Activated CD4-positive, alpha-beta T cell treated with anti-CD3 and anti-CD28 coated beads, Interleukin-2, amount 10 ng/mL, durations not matched to agents 24 days and 14 days (primary cell): ENCODE measurements at regions not wholly inside any gene's neighbourhood (a gene's known extent, or its start where the extent isn't known, plus 50 kb on each side); places are given as distances from the start of the nearest gene placed in this dataset.

ENCODE experiments used
- DNase-seq: peaks from one replicate; pipeline ENCODE4 v3.0.0; 2022
- H3K27ac Mint-ChIP-seq: one replicate; pipeline ENCODE4 v1.8.0; 2022; ENCODE audit warnings: mild to moderate bottlenecking, mixed read lengths
- H3K27me3 Mint-ChIP-seq: one replicate; pipeline ENCODE4 v1.8.0; 2022; ENCODE audit warnings: mixed read lengths
- H3K36me3 Mint-ChIP-seq: one replicate; pipeline ENCODE4 v1.8.0; 2022; ENCODE audit warnings: low read depth, mild to moderate bottlenecking, mixed read lengths
- H3K4me1 Mint-ChIP-seq: one replicate; pipeline ENCODE4 v1.8.0; 2021; ENCODE audit warnings: mixed read lengths
- H3K4me3 Mint-ChIP-seq: one replicate; pipeline ENCODE4 v1.8.0; 2022; ENCODE audit warnings: mild to moderate bottlenecking, moderate library complexity, mixed read lengths
- H3K9me3 Mint-ChIP-seq: one replicate; pipeline ENCODE4 v1.8.0; 2021; ENCODE audit warnings: mixed read lengths
- intact Hi-C: fragments of 100-400 bp; cut with micrococcal nuclease; formaldehyde crosslinking; loops from one replicate; pipeline ENCODE4 v1.15.1; 2023

- Mint-ChIP-seq H3K4me3 (no peak overlapping the region), H3K36me3 (no peaks in the 10 kb centered on the region), H3K9me3 (no peaks in the 10 kb centered on the region), H3K27ac (no peak overlapping the region), H3K4me1 (no peaks in the 10 kb centered on the region), H3K27me3 (peaks cover 4% of the 10 kb centered on the region)
- intact Hi-C loops, result loop anchor here (5.0 kb wide), 1 partner anchor 526 kb away; no protein-coding TSS in a partner anchor
- peak; percentile 86 for DNase-seq
Observed at GRCh38 chr19:29263305-29264135, 50.6 kb upstream of the UQCRFS1 start.

DNA sequence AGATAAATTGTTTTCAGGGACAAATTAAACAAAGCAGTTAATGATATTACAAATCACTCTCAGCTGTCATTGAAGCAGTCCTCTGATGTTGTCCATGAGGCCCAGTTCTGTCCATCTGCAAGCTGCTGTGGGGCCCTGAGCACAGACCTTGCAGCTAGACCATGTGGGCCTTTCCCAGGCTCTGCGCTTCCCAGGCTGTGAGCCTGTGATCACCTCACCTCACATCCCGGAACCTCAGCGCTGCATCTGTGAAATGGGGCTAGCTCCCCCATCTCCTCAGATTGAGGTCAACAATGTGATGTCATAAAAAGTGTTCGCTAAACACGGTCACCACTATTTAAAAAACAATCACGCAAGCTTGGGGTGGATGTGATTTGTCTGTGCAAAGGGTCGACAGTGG is 51.9 kb upstream of the UQCRFS1 start:
- DNase-seq, result no peak
- Mint-ChIP-seq H3K4me1 (no peaks in the 10 kb centered on the region), H3K27me3 (peaks cover 4% of the 10 kb centered on the region), H3K9me3 (no peaks in the 10 kb centered on the region), H3K36me3 (no peaks in the 10 kb centered on the region), H3K4me3 (no peak overlapping the region), H3K27ac (no peak overlapping the region)
- intact Hi-C loops, result loop anchor here (5.0 kb wide), 1 partner anchor 528 kb away; no protein-coding TSS in a partner anchor

- no peak for DNase-seq
- no peaks in the 10 kb centered on the region for H3K36me3 Mint-ChIP-seq
Observed at GRCh38 chr19:29265436-29265835, 52.5 kb upstream of the UQCRFS1 start.

DNA sequence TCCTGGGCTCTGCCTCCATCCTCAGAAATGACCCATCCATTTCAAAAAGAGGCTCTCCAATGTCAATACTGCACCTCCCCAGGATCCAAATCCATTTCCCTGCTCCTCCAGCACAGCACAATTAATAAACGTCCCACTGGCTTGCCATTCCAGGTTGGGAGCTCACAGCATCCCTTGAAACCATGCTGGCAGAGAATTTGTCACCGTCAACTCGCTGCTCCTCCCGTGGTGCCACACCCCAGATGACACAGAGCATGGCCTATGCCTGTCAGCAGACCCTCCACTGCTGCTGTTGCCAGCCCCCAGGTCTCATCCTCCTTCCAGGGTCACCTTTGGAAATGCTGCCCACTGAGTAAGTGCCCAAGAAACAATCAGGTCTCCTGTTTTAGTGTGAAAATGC is 53.0 kb upstream of the UQCRFS1 start:
- no peak for DNase-seq
- Mint-ChIP-seq H3K36me3 (no peaks in the 10 kb centered on the region), H3K27ac (no peak overlapping the region), H3K4me1 (no peaks in the 10 kb centered on the region), H3K9me3 (no peaks in the 10 kb centered on the region), H3K27me3 (peaks cover 5% of the 10 kb centered on the region), H3K4me3 (no peak overlapping the region)
- intact Hi-C loops, result no loop called here

More at GRCh38 chr19:29265436-29265835, 52.5 kb upstream of the UQCRFS1 start:
- Mint-ChIP-seq H3K27ac (no peak overlapping the region), H3K4me1 (no peaks in the 10 kb centered on the region), H3K4me3 (no peak overlapping the region), H3K9me3 (no peaks in the 10 kb centered on the region), H3K27me3 (peaks cover 5% of the 10 kb centered on the region)
- intact Hi-C loops, result no loop called here

- H3K4me3 Mint-ChIP-seq, result no peak overlapping the region
- no peaks in the 10 kb centered on the region for H3K36me3 Mint-ChIP-seq
- H3K27ac Mint-ChIP-seq, result no peak overlapping the region
- DNase-seq, result no peak
- H3K4me1 Mint-ChIP-seq, result no peaks in the 10 kb centered on the region
- H3K27me3 Mint-ChIP-seq, result peaks cover 5% of the 10 kb centered on the region
- no peaks in the 10 kb centered on the region for H3K9me3 Mint-ChIP-seq
- intact Hi-C loops, result no loop called here
Observed at GRCh38 chr19:29266603-29267002, 53.7 kb upstream of the UQCRFS1 start.

- intact Hi-C loops, result no loop called here
- no peak overlapping the region for H3K4me3 Mint-ChIP-seq
- no peak overlapping the region for H3K27ac Mint-ChIP-seq
- no peaks in the 10 kb centered on the region for H3K4me1 Mint-ChIP-seq
- H3K36me3 Mint-ChIP-seq, result no peaks in the 10 kb centered on the region
- H3K9me3 Mint-ChIP-seq, result no peaks in the 10 kb centered on the region
- H3K27me3 Mint-ChIP-seq, result peaks cover 5% of the 10 kb centered on the region
- no peak for DNase-seq
Observed at GRCh38 chr19:29267701-29268100, 54.8 kb upstream of the UQCRFS1 start.

GRCh38 chr19:29268103-29268502 is 55.2 kb upstream of the UQCRFS1 start:
- intact Hi-C loops, result no loop called here
- Mint-ChIP-seq H3K27ac (no peak overlapping the region), H3K27me3 (peaks cover 5% of the 10 kb centered on the region), H3K9me3 (no peaks in the 10 kb centered on the region), H3K36me3 (no peaks in the 10 kb centered on the region), H3K4me1 (no peaks in the 10 kb centered on the region), H3K4me3 (no peak overlapping the region)
- no peak for DNase-seq

DNA sequence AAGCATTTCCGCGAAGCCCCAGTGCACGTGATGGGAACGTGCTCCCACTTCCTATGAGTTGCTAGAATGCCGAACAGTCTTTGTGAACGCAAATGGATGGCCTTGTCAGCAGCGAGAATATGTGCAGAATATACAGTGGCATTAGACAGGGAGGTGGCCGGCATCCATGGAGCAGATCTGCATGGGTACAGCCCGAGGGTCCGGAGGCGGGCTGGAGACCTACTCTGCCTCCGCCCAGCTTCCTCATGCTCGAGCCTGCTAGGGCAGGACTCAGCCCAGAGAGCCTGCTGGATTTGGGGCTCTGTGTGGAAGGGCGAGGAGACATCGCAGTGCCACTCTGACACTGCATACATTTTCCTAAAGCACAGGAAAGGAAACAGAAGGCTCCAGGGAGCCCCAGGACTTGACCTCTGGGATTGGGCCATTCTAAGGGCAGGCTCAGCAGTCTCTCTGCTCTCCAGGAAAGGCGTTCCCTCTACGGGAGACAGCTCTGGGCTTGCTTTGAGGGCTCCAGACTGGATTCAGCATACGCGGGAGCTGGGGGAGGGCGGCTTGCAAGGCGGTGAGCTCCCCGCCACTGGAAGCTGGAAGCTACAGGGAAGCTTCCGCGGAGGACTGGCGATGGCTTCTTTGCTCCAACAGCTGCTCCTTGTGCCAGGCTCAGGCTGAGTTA is 55.9 kb upstream of the UQCRFS1 start:
- no peaks in the 10 kb centered on the region for H3K4me1 Mint-ChIP-seq
- DNase-seq, result no peak
- no peak overlapping the region for H3K4me3 Mint-ChIP-seq
- H3K27ac Mint-ChIP-seq, result no peak overlapping the region
- intact Hi-C loops, result no loop called here
- no peaks in the 10 kb centered on the region for H3K9me3 Mint-ChIP-seq
- peaks cover 8% of the 10 kb centered on the region for H3K27me3 Mint-ChIP-seq
- H3K36me3 Mint-ChIP-seq, result no peaks in the 10 kb centered on the region

- no peaks in the 10 kb centered on the region for H3K9me3 Mint-ChIP-seq
- no peak overlapping the region for H3K27ac Mint-ChIP-seq
- no peak for DNase-seq
- intact Hi-C loops, result no loop called here
- H3K36me3 Mint-ChIP-seq, result no peaks in the 10 kb centered on the region
- H3K4me1 Mint-ChIP-seq, result no peaks in the 10 kb centered on the region
- no peak overlapping the region for H3K4me3 Mint-ChIP-seq
- H3K27me3 Mint-ChIP-seq, result peaks cover 5% of the 10 kb centered on the region
Observed at GRCh38 chr19:29269641-29270040, 56.7 kb upstream of the UQCRFS1 start.

DNA sequence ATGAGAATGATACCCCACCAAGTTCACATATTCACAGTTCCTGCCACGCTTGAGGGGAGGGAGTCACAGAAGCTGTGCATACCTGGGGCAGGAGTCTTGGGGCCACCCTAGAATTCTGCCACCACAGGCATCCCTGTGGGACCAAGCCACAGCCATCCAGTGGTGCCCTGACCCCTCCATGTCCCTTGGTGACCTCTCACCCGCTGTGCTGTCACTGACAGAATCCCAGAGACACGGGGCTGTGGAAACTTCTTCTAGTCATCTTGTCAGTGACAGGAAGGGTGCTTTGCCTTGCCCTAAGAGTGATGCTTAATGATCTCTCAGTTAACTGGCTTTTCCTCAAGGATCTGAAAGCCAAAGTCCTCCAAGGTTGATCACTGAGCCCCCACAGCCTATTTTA is 58.4 kb upstream of the UQCRFS1 start:
- H3K4me3 Mint-ChIP-seq, result no peak overlapping the region
- no peak for DNase-seq
- H3K4me1 Mint-ChIP-seq, result no peaks in the 10 kb centered on the region
- intact Hi-C loops, result no loop called here
- H3K27me3 Mint-ChIP-seq, result peaks cover 5% of the 10 kb centered on the region
- no peaks in the 10 kb centered on the region for H3K36me3 Mint-ChIP-seq
- no peaks in the 10 kb centered on the region for H3K9me3 Mint-ChIP-seq
- no peak overlapping the region for H3K27ac Mint-ChIP-seq

DNA sequence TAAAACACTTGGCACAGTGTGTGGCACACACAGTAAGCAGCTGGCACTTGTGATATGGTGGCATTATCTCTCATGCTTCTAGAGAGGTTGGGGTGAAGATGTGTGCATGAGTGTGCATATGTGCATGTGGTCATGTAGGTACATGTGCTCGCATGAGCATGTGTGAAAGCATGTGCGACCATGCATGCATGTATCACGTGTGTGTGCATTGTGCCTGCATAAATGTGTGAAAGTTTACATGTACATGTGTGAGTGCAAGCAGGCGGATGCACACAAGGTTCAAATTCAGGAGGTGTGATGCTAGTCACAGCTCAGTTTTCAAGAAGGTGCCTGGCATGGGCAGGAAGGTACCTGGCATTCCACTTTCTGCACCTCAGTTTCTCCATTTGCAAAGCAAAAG is 59.0 kb upstream of the UQCRFS1 start:
- Mint-ChIP-seq H3K27me3 (peaks cover 5% of the 10 kb centered on the region), H3K4me3 (no peak overlapping the region), H3K27ac (no peak overlapping the region), H3K9me3 (no peaks in the 10 kb centered on the region), H3K36me3 (no peaks in the 10 kb centered on the region), H3K4me1 (peaks cover 2% of the 10 kb centered on the region)
- intact Hi-C loops, result no loop called here
- DNase-seq, result no peak

DNA sequence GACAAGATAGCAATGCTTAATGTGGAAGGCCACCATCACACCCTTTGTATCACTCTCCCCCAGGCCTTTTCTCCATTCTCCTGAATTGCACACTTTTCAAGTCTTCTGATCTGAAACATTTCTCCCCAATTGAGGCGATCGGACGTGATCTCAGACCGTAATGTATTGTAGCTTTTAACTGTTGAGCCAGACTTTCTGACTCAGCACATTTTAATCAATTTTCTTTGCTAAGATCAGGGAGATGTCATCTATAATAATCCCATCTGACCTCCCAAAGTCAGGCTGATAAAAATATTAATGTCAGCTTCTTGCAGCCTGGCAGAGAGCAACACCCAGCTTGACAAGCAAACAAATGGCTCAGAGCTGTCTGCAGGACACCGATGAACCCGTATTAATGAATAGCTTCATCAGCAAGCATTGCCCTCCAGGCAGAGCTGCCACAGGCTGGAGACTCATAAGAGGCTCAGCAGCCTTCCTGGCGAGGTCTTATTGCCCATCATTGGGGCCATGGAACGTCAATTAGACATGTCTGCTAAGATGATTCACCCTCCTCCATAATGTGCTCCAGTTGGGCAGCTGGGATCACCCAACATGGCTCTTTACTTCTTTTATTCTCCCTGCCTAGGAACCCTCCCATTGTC is 60.2 kb upstream of the UQCRFS1 start:
- Mint-ChIP-seq H3K27ac (no peak overlapping the region), H3K9me3 (no peaks in the 10 kb centered on the region), H3K36me3 (no peaks in the 10 kb centered on the region), H3K27me3 (peaks cover 7% of the 10 kb centered on the region), H3K4me3 (no peak overlapping the region), H3K4me1 (peaks cover 9% of the 10 kb centered on the region)
- DNase-seq, result no peak
- intact Hi-C loops, result no loop called here

- no peaks in the 10 kb centered on the region for H3K9me3 Mint-ChIP-seq
- no peak overlapping the region for H3K27ac Mint-ChIP-seq
- intact Hi-C loops, result no loop called here
- H3K4me1 Mint-ChIP-seq, result peaks cover 9% of the 10 kb centered on the region
- H3K27me3 Mint-ChIP-seq, result peaks cover 7% of the 10 kb centered on the region
- no peaks in the 10 kb centered on the region for H3K36me3 Mint-ChIP-seq
- no peak for DNase-seq
- H3K4me3 Mint-ChIP-seq, result no peak overlapping the region
Observed at GRCh38 chr19:29275266-29275665, 62.3 kb upstream of the UQCRFS1 start.

DNA sequence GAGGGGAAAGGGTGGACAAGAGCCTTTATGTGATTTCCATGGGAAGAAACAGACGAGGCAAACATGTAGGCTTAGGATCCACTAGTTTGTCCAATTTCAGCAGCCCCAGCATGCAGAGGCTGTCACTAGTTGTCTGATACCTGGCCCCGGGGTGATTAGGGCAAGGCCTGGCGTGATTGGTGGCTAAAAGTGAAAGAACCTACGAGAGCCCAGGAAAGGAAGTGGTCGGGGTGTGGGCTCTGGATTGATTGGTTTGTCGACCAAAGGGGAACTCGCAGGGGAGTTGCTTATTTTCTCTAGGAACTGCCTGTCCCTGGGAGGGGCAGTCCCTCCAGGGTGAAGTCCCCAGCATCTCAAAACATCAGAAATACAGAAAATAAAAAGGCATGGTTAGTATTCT is 64.2 kb upstream of the UQCRFS1 start:
- no peaks in the 10 kb centered on the region for H3K9me3 Mint-ChIP-seq
- intact Hi-C loops, result no loop called here
- H3K27ac Mint-ChIP-seq, result no peak overlapping the region
- peaks cover 17% of the 10 kb centered on the region for H3K27me3 Mint-ChIP-seq
- H3K4me1 Mint-ChIP-seq, result peaks cover 9% of the 10 kb centered on the region
- DNase-seq, result peak; percentile 86
- no peaks in the 10 kb centered on the region for H3K36me3 Mint-ChIP-seq
- H3K4me3 Mint-ChIP-seq, result peak overlapping the region; percentile 0
